Mesothelial cell of epicardium (in vitro differentiated cells): ENCODE measurements at regions not wholly inside any gene's neighbourhood (a gene's known extent, or its start where the extent isn't known, plus 50 kb on each side); places are given as distances from the start of the nearest gene placed in this dataset.
"Not testable (repeated sequence)": the region's sequence is repeated elsewhere in the genome, so short reads cannot be mapped to it uniquely, and the experiment has no call there.

Source experiments
- DNase-seq, 2 experiments: peaks; one replicate each; pipeline ENCODE4 v3.0.0; 2021; ENCODE audit warnings: low spot score in 2 of 2; ENCODE audit not compliant: unreplicated experiment in 2 of 2
- H3K27ac Mint-ChIP-seq: 2 replicates; pipeline ENCODE4 v1.8.0; 2021; ENCODE audit warnings: mixed read lengths
- H3K27me3 Mint-ChIP-seq: 2 replicates; pipeline ENCODE4 v1.8.0; 2021; ENCODE audit warnings: low read depth, mixed read lengths
- H3K36me3 Mint-ChIP-seq: 2 replicates; pipeline ENCODE4 v1.8.0; 2021; ENCODE audit warnings: mixed read lengths
- H3K4me1 Mint-ChIP-seq: 2 replicates; pipeline ENCODE4 v1.8.0; 2021; ENCODE audit warnings: mixed read lengths
- H3K4me3 Mint-ChIP-seq: 2 replicates; pipeline ENCODE4 v1.8.0; 2021; ENCODE audit warnings: mild to moderate bottlenecking, moderate library complexity, mixed read lengths
- H3K9me3 Mint-ChIP-seq: 2 replicates; pipeline ENCODE4 v1.8.0; 2021; ENCODE audit warnings: mixed read lengths
- CTCF ChIP-seq: fragments of 200-600 bp; sonication (generic); IDR thresholded peaks from one replicate; pipeline ENCODE4 v1.5.0; 2021; ENCODE audit warnings: antibody characterized with exemption; ENCODE audit not compliant: unreplicated experiment

- no peak overlapping the region for H3K27ac Mint-ChIP-seq
- no peaks in the 10 kb centered on the region for H3K4me1 Mint-ChIP-seq
- peaks cover 85% of the 10 kb centered on the region for H3K9me3 Mint-ChIP-seq
- no peak for DNase-seq
- H3K27me3 Mint-ChIP-seq, result no peaks in the 10 kb centered on the region
- H3K4me3 Mint-ChIP-seq, result no peak overlapping the region
- TF ChIP-seq CTCF, result no peak
- H3K36me3 Mint-ChIP-seq, result peaks cover 30% of the 10 kb centered on the region
Measured at GRCh38 chr9:40907657-40908624, 220.5 kb downstream of the FOXD4L6 start.

- Mint-ChIP-seq H3K9me3 (peaks cover 85% of the 10 kb centered on the region), H3K36me3 (peaks cover 35% of the 10 kb centered on the region)
- not testable (repeated sequence) for DNase-seq, H3K27ac Mint-ChIP-seq, H3K4me1 Mint-ChIP-seq, H3K27me3 Mint-ChIP-seq, H3K4me3 Mint-ChIP-seq
Measured at GRCh38 chr9:40906879-40907278, 221.6 kb downstream of the FOXD4L6 start.

GRCh38 chr9:40892315-40892714 lies 236.2 kb downstream of the FOXD4L6 start:
- peaks cover 89% of the 10 kb centered on the region for H3K9me3 Mint-ChIP-seq
- H3K4me3 Mint-ChIP-seq, DNase-seq, H3K27me3 Mint-ChIP-seq, H3K27ac Mint-ChIP-seq, H3K4me1 Mint-ChIP-seq: not testable (repeated sequence)
- H3K36me3 Mint-ChIP-seq, result peaks cover 69% of the 10 kb centered on the region

- Mint-ChIP-seq H3K9me3 (peaks cover 73% of the 10 kb centered on the region), H3K36me3 (peaks cover 35% of the 10 kb centered on the region)
- not testable (repeated sequence) for H3K4me1 Mint-ChIP-seq, H3K4me3 Mint-ChIP-seq, H3K27ac Mint-ChIP-seq, DNase-seq, H3K27me3 Mint-ChIP-seq
Measured at GRCh38 chr9:40885858-40886257, 242.6 kb downstream of the FOXD4L6 start.

- DNase-seq, H3K27me3 Mint-ChIP-seq, H3K4me3 Mint-ChIP-seq, H3K27ac Mint-ChIP-seq, H3K4me1 Mint-ChIP-seq: not testable (repeated sequence)
- peaks cover 73% of the 10 kb centered on the region for H3K9me3 Mint-ChIP-seq
- H3K36me3 Mint-ChIP-seq, result peaks cover 37% of the 10 kb centered on the region
Measured at GRCh38 chr9:40884902-40885490, 243.5 kb downstream of the FOXD4L6 start.

- no peak for DNase-seq
- Mint-ChIP-seq H3K36me3 (peaks cover 37% of the 10 kb centered on the region), H3K4me3 (no peak overlapping the region)
Measured at GRCh38 chr9:40884072-40884901, 244.2 kb downstream of the FOXD4L6 start.

GRCh38 chr9:40883423-40884071 lies 244.9 kb downstream of the FOXD4L6 start:
- H3K27me3 Mint-ChIP-seq, H3K27ac Mint-ChIP-seq, DNase-seq, H3K4me3 Mint-ChIP-seq, H3K4me1 Mint-ChIP-seq: not testable (repeated sequence)
- H3K9me3 Mint-ChIP-seq, result peaks cover 74% of the 10 kb centered on the region
- peaks cover 37% of the 10 kb centered on the region for H3K36me3 Mint-ChIP-seq

More at GRCh38 chr9:40884072-40884901, 244.2 kb downstream of the FOXD4L6 start:
- H3K27ac Mint-ChIP-seq, result no peak overlapping the region
- peaks cover 77% of the 10 kb centered on the region for H3K9me3 Mint-ChIP-seq
- H3K27me3 Mint-ChIP-seq, result no peaks in the 10 kb centered on the region
- no peak for TF ChIP-seq CTCF
- no peaks in the 10 kb centered on the region for H3K4me1 Mint-ChIP-seq

- not testable (repeated sequence) for H3K4me1 Mint-ChIP-seq, H3K27ac Mint-ChIP-seq, H3K27me3 Mint-ChIP-seq, H3K4me3 Mint-ChIP-seq, DNase-seq
- peaks cover 70% of the 10 kb centered on the region for H3K9me3 Mint-ChIP-seq
- H3K36me3 Mint-ChIP-seq, result peaks cover 44% of the 10 kb centered on the region
Measured at GRCh38 chr9:40873753-40874295, 254.7 kb downstream of the FOXD4L6 start.

GRCh38 chr9:40868437-40868836 lies 260.0 kb downstream of the FOXD4L6 start:
- DNase-seq, H3K4me1 Mint-ChIP-seq, H3K4me3 Mint-ChIP-seq, H3K27ac Mint-ChIP-seq, H3K27me3 Mint-ChIP-seq: not testable (repeated sequence)
- H3K36me3 Mint-ChIP-seq, result peaks cover 44% of the 10 kb centered on the region
- H3K9me3 Mint-ChIP-seq, result peaks cover 60% of the 10 kb centered on the region
